Bronchial epithelial cell (primary cell): ENCODE measurements at regions not wholly inside any gene's neighbourhood (a gene's known extent, or its start where the extent isn't known, plus 50 kb on each side); places are given as distances from the start of the nearest gene placed in this dataset.
A peak's percentile ranks its signal among the peaks of the same experiment; 100 is the strongest.

Experiments
- DNase-seq: peaks from one replicate; pipeline ENCODE4 v3.0.0-alpha.2; 2010; ENCODE audit warnings: low read depth
- FAIRE-seq: peaks from 2 replicates; lab custom pipeline; 2011; peaks lifted over from hg19 to GRCh38; lab: Jason Lieb, UNC
- H3K27me3 ChIP-seq: 2 replicates; pipeline ENCODE4 v1.5.1; 2011; ENCODE audit warnings: low read length; ENCODE audit not compliant: control insufficient read depth, insufficient read depth
- H3K36me3 ChIP-seq: 2 replicates; pipeline ENCODE4 v1.5.1; 2011; ENCODE audit warnings: low read length; ENCODE audit not compliant: control insufficient read depth, insufficient read depth
- H3K4me3 ChIP-seq: 2 replicates; pipeline ENCODE4 v1.5.1; 2011; ENCODE audit warnings: mild to moderate bottlenecking, low read depth, low read length, control low read depth
- TF ChIP-seq, protein P1 (sequence below): IDR thresholded peaks from 2 replicates; pipeline ENCODE4 v1.5.1; 2011; ENCODE audit warnings: mild to moderate bottlenecking, moderate library complexity, low read length, control low read depth, inconsistent platforms; ENCODE audit not compliant: insufficient read depth, severe bottlenecking

DNA sequence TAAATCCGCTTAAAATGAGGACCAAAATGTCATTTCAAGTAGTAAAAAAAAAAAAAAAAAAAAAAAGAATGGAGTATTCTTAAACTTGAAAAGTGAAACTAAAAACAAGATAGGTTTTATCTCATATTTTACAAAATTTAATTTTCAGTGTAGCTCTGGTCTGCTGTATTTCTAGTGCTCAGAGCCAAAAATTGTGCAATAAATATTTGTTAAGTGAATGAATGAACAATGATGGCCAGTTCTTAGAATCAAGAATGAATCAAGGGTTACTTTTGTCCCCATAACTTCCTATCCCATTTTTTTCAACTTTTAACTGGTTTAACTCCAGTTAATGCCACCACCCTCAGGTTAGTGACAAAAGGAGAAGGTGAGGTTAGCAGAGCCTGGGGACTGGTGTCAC, 214.4 kb downstream of the ABHD5 start:
- Histone ChIP-seq H3K27me3 (no peaks in the 10 kb centered on the region), H3K4me3 (no peak overlapping the region), H3K36me3 (no peaks in the 10 kb centered on the region)
- no peak for FAIRE-seq
- TF ChIP-seq, protein P1, sequence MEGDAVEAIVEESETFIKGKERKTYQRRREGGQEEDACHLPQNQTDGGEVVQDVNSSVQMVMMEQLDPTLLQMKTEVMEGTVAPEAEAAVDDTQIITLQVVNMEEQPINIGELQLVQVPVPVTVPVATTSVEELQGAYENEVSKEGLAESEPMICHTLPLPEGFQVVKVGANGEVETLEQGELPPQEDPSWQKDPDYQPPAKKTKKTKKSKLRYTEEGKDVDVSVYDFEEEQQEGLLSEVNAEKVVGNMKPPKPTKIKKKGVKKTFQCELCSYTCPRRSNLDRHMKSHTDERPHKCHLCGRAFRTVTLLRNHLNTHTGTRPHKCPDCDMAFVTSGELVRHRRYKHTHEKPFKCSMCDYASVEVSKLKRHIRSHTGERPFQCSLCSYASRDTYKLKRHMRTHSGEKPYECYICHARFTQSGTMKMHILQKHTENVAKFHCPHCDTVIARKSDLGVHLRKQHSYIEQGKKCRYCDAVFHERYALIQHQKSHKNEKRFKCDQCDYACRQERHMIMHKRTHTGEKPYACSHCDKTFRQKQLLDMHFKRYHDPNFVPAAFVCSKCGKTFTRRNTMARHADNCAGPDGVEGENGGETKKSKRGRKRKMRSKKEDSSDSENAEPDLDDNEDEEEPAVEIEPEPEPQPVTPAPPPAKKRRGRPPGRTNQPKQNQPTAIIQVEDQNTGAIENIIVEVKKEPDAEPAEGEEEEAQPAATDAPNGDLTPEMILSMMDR: no peak
- no peak for DNase-seq

DNA sequence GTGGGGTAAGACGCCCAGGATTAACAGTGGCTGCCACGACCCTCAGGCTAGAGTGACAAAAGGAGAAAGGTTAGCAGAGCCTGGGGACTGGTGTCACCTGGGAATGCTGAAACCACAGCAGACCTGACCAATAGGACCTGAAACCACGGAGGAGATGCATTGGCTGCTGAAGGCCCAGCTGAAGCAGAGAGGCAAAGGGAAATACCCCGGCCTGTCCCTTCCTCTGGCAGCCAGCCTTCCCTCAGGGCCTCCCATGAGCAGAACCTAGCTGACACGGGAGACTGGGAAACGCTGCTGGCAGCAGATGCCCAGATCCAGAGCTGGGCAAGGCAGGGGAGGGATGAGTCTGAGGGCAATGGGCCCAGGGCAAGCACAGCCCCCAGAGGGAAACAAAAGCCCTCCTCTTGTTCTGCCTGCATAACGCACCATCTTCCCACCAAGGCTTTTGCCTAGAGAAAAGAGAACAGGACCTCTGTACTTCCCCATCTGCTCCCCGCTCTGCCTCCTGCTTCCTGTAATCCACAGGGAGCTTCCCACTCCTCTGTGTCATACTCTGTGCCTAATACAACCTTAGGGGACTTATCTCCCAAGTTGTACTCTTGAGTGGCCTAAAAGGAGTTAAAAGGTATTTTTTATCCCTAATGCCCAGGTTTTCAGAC, 216.2 kb downstream of the ABHD5 start:
- peak; percentile 18 for FAIRE-seq
- TF ChIP-seq, protein P1: no peak
- Histone ChIP-seq H3K27me3 (no peaks in the 10 kb centered on the region), H3K4me3 (no peak overlapping the region), H3K36me3 (no peaks in the 10 kb centered on the region)
- no peak for DNase-seq

DNA sequence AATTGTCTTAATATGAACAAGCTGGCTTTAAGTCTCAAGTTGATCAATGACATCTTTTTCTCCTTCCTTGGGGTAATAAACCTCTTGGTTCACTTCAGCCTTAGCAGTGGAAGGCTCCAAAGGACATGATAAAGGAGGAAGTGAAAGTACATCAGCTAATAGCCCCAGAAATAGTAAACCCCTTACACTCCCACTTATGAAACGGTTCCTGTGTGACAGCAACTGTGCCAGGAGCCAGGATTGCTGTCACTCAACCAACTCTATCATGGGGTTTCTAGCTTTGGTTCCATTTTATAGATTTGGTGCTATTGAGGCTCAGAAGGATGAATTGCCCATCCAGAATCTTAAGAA, 216.7 kb downstream of the ABHD5 start:
- Histone ChIP-seq H3K4me3 (no peak overlapping the region), H3K36me3 (no peaks in the 10 kb centered on the region), H3K27me3 (no peaks in the 10 kb centered on the region)
- DNase-seq (no peak), FAIRE-seq (no peak)
- TF ChIP-seq, protein P1: no peak

DNA sequence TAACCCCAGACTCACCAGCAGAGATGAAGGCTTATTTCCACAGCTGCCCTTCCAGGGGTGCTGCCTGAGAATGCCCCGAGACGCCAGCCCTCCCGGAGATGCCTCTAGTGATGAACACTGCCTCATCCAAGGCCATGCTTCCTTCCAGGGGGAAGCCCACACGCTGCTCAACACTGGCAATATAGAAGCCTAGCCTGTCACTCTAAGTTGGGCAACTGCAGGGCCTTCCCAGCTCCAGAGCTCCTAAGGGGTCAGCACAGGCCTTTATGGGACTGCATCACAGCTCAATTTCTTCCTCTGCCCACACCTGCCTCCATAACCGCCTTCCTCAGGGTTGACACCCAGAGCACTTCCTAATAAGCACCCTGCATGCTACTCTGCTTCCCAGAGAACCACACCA, 217.7 kb downstream of the ABHD5 start:
- no peaks in the 10 kb centered on the region for H3K36me3 ChIP-seq
- no peak overlapping the region for H3K4me3 ChIP-seq
- FAIRE-seq: no peak
- DNase-seq: no peak
- TF ChIP-seq, protein P1: no peak
- no peaks in the 10 kb centered on the region for H3K27me3 ChIP-seq

DNA sequence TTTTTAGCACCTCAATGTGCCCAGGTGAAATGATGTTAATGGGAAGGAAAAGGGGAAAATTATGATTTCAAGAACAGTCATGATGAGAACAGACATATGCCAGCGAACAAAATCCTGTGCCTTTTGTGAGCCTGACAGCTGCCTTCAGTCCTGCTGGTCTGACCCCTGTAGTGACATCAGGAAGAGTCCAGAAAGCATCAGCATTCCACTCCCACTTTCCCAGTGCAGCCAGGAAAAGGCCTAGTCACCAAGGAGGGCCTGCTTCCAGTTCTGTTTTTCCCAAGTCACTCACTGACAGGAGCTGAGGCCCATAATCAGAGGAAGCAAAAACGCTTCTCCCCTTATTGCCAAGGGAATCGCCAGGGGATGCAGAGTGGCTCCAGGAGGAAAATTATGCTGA, 218.4 kb downstream of the ABHD5 start:
- FAIRE-seq (no peak), DNase-seq (no peak)
- Histone ChIP-seq H3K36me3 (no peaks in the 10 kb centered on the region), H3K27me3 (no peaks in the 10 kb centered on the region), H3K4me3 (no peak overlapping the region)
- TF ChIP-seq, protein P1: no peak

DNA sequence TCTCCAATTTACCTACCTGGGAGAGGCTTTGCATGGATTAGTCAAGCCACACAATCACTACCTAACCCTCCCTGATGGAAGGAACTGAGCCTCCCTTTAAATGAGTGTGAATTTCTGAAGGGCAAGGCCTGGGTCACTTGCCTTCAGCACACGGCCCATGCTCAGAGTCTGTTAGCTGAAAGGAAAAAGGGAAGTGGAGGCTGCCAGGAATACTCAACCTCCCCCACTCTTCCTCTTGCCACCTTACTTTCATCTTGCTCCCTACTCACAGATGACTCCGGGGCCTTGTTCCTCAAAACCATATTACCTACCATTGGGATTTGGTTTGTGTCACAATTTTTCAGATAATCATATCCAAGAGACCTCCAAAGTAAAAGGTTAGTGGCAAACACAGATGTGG, 220.0 kb downstream of the ABHD5 start:
- FAIRE-seq (no peak), DNase-seq (no peak)
- H3K36me3 ChIP-seq: no peaks in the 10 kb centered on the region
- no peaks in the 10 kb centered on the region for H3K27me3 ChIP-seq
- TF ChIP-seq, protein P1: no peak
- H3K4me3 ChIP-seq: no peak overlapping the region
